GM18498 (cell line): ENCODE measurements at regions not wholly inside any gene's neighbourhood (a gene's known extent, or its start where the extent isn't known, plus 50 kb on each side); places are given as distances from the start of the nearest gene placed in this dataset.
"Not testable (repeated sequence)": the region's sequence is repeated elsewhere in the genome, so short reads cannot be mapped to it uniquely, and the experiment has no call there.

Source experiments
- ATAC-seq: cut with Tn5 transposase; IDR thresholded peaks from one replicate; pipeline ENCODE4 v1.9.1; 2021; ENCODE audit warnings: mild to moderate bottlenecking, moderate library complexity; ENCODE audit not compliant: unreplicated experiment

DNA sequence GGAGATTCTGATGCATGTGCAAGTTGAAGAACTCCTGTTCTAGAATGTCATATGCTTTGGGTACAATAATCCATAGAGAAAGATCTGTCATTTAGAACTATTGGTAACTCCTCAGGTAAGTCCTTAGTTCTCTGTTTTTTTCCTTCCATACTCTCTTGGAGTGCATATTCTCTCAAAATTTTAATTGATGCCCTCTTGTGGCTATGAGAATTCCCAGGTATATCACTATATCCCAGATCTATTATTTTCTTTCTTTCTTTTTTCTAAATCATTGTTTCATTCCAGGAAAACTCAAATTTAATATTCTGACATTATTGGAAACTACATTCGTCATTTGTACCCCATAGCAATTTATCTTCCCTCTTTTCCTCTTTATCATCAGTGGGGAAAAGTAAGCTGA is 485.4 kb downstream of the KLF5 start:
- no peak for ATAC-seq

DNA sequence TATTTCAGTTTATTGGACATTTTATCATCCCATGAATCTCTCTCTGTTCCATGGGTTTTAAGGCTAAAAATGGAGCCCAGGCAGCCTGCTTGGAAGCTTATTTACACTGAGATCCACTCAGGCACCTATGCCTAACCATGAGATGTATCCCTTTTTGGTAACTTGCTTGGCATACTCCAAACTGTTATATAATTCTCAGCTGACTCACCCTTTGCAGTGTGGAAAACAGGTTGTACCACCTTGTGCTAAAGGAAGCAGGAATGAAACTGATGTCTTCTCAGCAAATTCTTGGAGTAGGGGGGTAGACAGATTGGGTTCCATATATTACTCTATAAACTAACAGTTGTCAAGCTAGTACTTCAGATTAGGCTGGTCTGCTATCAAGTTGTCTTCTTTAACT is 483.6 kb downstream of the KLF5 start:
- ATAC-seq = no peak

DNA sequence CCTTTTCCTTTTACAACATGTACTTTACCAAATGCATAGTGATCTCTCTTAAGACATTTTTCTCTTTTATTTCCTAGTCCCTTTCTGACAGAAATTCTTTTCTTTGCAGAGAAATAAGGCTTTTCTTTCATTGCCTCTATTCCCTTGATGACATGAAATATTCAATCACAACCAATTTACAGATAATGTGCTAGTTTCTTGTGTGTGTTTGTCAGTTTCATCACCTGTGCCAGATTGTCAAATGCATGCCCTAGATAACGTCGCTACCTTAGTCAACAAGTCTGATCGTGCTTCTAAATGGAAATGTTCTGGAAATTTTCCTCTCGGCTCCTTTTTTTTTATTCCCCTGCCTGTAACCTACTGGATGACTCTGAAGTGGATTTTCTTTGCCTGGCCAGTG is 478.1 kb downstream of the KLF5 start:
- no peak for ATAC-seq

DNA sequence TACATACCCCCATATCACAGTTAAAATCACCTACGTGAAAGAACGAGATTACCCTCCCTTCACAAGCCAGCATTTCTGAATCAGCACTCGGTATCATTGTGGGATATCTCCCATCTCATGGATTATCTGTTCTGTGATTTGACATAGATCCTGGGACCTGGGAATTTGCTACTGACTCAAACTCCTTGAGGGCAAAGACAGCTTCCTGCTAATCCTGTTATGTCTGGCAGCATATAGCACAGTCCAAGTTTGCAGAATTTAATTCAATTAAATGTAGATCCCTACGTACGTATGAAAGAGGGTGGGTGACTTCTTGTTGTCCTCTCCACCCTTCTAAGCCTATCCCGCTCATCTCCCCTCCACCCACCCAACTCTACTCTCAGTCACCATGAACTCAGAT is 476.5 kb downstream of the KLF5 start:
- no peak for ATAC-seq

DNA sequence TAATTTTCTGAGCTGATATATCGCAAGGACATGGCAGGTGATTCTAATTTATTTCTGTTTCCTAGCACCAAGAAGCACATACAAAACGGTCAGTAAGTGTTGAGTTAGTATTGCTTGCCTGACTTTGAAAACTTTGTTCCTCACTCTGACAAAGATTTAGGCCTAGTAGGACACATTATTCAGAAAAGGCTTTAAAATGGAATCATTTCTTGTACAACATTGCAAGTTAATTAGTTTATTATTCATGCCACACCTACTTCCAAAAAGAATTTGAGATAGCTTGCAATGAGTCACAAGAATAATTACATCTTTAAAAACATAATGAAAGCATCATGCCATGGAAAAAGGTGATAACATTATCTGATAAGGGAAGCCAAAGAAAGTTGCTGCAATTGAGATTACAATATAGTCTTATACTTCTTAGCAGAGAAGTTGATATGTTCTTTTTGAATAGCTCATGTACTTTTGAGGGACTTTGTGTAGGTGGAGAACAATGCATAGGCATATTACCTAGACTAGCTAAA is 474.2 kb downstream of the KLF5 start:
- ATAC-seq = no peak

DNA sequence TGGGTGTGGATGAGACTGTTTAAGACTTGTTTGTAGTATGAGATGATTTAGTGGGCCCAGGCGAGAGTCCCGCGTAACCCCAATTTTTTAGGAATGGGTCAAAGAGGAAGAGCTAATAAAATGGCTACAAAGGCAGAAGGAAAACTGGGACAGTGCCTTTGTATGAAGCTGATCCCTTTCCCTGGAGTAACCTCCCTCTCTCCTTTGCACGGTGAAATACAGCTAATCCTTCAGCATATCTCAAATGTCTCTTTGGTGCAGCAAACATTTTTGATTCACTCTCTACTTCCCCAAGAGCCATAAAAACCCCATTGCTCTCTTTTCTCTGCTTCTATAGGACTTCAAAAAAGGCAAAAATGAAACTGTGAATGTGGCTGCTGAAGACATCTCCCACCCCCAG is 473.8 kb downstream of the KLF5 start:
- ATAC-seq = no peak

DNA sequence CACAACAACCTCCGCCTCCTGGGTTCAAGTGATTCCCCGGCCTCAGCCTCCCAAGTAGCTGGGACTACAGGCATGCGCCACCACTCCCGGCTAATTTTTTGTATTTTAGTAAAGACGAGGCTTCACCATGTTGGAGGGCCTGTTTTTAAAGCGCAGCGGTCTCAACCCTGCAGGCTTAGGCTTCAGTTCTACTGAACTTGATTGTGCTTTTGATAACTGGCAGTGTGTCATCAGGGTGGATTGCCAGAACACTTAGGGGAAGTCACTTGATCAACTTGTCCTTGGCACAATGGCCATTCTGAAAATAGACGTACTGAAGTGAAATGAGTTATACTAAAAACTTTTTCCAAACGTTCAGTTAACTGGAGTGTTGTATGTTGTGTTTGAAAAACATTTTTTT is 472.2 kb downstream of the KLF5 start:
- ATAC-seq = no peak

DNA sequence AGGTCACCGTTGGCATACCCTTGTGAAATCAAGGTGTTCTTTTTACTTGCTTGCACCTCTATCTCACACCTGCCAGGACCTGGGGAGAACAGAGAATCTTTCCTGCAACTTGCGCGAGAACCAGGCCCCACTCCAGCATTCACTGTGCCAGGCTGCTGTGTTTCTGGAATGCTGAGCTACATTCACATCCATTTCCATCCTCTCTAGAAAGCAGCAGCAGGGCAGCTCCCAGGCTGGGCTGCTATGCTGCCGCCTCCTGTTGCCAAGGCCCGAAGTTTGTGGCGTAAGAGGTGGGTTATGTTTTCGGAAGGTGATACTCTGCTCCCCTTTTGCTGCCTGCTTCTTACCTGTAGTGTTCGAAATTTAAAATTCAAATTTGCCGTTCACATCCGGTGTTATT is 464.1 kb downstream of the KLF5 start:
- no peak for ATAC-seq

DNA sequence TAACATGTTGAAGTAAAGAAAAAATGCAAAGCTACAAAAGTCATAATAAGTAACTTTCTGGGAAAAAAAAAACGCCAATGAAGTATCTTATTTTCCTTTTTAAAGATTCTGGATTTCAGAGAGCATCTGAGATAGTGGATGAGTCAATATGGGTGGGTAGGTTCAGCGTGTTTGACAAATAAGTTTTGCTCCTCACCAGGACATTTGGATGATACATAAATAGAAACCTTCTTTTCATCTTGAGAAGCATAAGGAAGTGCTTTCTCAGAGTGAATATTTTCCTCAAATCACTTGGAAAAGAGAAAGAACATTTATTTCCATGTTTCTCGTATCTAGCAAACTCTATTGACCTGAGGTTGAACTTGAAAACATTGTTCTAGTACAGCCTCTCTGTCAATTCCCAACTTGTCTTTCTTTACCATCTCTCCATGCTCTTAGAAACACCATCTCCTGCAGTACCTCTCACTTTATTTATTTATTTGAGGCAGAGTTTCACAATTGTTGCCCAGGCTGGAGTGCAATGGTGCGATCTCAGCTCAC is 463.2 kb downstream of the KLF5 start:
- no peak for ATAC-seq

DNA sequence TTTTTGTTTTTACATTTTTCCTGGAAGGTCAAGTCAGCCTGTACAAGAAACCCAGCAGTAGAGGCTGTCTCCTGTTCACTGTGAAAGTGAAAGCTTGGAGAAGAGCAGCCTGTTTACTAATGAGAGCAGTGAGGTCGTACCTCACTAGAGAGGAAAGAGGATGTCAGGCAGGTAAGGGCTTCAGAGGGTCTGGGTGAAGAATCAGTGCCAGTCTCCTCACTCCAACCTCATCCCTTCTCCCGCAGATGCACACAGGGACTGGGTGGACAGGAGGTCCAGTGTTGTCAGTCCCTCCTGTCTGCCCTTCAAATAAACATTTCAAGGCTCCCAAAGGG is 462.5 kb downstream of the KLF5 start:
- ATAC-seq = no peak

DNA sequence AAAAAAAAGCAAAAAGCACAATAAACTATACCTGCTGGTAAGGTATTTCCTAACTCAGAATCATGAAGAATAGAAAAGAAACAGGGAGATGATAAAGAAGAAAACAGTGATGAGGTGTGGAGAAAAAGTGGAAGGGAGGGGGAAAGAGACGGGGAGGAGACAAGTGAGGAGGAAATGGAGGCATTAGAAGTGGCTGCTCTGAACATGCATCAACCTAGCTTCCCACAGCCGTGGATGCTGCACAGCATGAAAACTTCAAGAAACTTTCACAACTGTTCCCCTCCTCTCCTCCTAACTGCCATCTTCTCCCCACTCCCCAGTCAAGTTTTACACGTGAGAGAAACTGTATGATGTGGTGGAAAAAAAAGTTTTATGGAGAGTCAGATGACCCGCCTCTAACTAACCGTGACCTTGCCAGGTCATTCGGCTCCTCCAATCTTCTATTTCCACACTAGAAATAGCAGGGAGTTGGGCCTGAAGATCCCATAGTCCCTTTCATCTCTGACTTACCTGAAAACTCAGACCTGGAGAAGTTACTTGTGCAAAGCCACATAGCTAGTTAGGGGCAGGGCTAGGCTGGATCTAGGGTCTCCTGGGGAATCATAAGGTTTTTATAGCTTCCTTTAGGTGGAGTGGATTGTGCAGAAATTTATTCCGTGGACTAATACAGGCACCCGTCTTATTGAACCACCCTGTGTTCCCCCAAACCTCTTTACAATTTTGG is 461.9 kb downstream of the KLF5 start:
- ATAC-seq = no peak

DNA sequence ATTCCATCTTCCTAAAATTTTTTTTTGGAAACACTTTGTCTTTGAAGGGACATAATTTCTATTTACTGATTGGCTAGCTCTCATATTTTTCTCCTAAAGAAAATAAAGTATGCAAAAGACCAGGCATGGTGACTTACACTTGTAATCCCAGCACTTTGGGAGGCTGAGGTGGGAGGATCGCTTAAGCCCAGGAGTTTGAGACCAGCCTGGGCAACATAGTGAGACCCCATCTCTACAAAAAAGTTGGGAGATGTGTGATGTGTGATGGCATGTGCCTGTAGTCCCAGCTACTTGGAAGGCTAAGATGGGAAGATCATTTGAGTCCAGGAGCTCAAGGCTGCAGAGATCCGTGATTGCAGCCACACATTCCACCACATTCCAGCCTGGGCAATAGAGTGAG is 461.3 kb downstream of the KLF5 start:
- ATAC-seq = not testable (repeated sequence)

DNA sequence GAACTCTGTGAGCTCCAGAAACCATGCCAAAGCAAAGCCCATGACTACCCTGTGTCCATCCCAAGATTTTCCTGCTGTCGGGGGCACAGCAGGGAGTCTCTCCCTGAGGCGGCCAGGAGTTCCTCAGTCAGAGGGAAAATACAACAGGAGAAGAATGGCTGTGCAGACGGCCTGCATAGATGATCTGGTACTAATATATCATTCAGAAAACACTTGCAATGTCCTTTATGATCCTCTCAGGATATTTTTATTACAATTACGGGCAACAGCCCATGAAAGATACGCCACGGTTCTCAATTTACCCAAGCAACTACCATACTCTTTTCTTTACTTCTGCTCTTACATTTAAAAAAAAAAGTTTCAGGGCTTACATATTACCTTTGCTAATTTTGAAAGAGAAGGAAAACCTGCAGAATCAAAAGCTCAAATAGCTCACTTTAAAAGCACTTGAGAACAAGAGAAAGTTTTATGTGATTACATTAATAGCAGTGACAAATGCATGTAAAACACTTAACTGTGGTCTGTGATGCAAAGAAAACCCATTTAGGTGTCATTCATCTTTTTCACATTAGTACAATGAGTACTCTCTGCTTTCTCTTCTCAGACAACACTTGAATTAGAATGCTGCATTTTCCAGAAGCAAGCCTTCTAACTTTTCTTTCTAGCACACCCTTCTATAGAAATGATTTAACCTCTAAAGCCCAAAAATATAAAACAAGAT is 460.8 kb downstream of the KLF5 start:
- no peak for ATAC-seq

DNA sequence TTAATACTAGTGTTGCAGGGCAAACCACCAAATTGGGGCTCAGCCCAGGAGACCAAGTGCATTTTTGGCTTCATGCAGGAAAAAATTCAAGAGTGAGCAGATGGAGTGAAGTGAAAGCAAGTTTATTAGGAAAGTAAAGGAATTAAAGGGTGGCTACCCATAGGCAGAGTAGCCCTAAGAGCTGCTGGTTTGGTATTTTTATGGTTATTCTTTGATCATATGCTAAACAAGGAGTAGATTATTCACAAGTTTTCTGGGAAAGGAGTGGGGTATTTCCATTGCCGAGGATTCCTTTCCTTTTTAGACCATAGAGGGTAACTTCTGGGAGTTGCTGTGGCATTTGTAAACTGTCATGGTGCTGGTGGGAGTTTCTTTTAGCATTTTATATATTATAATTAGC is 459.0 kb downstream of the KLF5 start:
- no peak for ATAC-seq

DNA sequence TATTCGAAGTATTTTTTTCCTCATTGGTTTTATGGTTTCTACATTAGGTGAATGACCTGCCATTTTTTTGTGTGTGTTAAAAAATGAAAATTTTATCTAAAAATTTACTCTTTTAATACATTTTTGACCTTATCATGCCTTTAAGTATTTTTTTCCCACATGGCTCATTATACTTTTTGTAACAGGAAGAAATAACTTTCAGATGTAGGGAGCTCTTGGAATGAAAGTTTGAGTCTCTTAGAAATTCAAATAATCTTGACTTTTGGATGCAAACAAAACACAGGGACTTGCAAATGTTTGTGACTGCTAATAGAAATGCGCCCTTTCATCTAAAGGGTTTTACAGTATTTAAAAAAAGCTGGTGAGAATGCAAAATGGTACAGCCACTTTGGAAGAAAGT is 457.9 kb downstream of the KLF5 start:
- ATAC-seq = no peak

DNA sequence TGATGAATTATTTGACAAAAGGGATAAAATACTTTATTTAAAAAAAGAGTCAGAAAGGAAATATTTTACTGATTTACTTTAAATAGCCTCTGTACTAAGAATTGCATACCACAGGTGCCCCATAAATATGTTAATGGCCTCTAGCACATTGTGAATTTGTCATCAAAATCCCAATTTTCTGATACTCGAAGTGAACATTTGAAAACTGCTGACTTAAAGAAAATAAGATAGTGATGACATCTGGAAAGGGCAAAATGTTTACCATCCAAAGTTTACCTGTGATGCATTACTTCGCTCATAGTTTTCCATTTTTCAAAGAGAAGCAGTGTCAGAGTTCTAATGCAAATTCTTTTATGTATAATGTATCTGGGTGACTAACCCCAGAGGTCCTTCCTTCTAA is 455.4 kb downstream of the KLF5 start:
- ATAC-seq = no peak

DNA sequence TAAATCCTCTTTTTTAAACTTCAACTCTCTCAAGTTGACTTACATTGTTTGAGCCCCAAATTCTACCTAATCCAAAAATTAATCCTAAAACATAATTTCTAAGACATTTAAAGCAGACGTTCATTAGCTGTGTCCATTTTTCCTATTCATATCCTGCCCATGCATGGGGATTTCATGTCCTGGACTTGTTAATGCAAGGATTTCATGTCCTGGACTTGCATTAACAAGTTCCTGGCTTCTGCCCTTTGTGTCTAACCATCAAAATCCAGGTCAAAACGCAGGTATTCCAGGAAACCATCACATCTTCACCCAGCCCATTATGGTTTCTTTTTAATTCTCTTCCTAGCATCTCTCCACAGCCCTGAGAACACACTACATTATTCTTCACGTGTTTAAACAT is 454.9 kb downstream of the KLF5 start:
- no peak for ATAC-seq

DNA sequence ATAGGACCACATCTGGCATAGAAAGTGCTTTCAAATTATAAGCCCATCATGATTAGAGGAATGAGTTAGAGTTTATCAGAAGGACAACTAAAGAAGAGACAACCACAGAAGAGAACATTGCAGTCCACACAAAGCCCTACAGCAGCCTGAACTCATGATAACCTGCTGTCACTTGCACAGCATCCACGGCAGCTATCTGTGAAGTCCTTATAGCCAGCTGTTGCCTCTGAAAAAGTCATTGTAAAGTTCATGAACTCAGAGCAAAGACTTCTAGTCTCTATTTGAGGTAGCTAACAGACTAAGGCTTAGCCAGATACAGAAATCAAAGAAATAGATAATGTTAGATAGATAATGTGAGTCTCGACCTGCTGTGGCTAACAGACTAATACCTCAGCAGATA is 450.0 kb downstream of the KLF5 start:
- ATAC-seq = no peak

DNA sequence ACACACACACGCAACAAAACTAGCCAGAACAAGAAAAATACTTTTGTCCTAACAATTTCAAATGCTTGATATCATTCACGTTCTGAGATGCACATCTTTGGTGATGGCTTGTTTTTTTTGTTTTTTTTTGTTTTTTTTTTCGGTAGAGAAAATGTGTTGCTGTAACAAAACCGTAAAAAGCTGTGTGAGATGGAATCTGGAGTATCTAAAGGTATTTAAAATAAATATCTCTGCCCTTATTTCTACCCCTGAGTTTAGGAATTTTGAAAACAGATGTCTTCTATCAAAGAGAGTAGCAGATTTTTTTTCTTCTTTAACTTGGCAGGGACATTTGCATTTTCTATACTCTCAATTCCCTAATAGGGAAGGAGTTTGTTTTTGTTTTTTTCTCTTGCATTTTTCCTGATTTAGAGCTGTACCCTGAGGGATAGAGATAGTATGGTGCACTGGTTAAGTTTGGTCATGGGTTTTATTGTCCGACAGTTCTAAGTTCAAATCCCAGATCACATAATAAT is 446.6 kb downstream of the KLF5 start:
- no peak for ATAC-seq

DNA sequence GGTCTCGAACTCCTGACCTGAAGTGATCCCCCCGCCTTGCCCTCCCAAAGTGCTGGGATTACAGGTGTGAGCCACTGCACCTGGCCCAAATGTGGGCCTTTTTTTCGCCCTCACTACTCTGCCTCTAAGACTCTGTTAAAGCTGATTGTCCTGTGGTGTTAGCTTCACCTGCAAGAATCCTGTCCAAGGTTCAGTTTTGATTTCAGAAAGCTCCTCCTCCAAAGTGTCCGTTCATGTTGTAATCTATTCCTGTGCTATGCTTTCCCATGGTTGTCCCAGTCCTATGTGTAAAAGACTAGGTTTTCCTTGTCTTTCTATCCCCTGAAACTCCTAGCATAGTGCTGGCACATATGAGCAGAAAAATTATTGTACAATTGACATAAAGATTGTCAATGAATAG is 440.9 kb downstream of the KLF5 start:
- no peak for ATAC-seq

DNA sequence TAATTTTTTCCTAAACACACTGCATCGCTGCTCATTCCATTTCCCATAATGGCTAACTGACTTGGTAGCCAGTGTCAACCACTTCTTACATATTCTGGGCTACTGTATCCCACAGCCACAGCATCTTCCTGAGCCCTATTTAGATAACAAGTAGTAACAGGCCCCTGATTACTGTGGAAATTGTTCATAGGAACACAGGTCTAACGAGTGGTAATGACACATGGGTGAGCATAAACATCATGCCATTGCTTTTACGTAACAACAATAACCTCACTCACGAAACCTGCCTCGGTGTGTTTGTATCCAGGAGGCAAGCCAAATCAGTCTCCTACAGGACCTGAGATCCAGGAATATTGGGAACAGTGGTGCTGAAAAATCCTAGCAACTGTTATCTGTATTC is 438.6 kb downstream of the KLF5 start:
- no peak for ATAC-seq

DNA sequence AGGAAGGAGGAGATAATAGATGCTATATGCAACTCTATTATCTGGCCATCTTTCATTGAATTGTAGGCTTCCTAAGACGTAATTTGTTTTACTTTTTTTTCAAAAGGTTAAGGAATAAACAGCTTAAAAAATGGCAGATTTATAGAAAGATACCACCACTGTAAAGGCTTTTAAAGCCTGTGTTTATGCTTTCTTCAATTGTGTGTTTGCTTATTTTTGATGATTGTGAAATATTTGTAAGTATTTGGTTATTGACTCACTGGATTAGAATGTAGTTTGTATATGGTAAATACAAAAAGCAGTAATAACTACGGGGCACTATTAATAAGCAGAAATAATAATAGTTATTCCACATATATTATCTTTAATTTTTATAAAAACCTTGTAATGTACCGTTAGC is 437.9 kb downstream of the KLF5 start:
- no peak for ATAC-seq
